ENCODE measurements at regions not wholly inside any gene's neighbourhood (a gene's known extent, or its start where the extent isn't known, plus 50 kb on each side); places are given as distances from the start of the nearest gene placed in this dataset.

- TF ChIP-seq ZFP30 (CRISPR knock-in tag; IDR thresholded peaks at IDR 0.05) (no peak), ARNTL (CRISPR knock-in tag; IDR thresholded peaks at IDR 0.05; ENCODE audit: borderline replicate concordance, low read depth) (no peak), PATZ1 (CRISPR knock-in tag; IDR thresholded peaks at IDR 0.05; ENCODE audit: borderline replicate concordance) (no peak)
Measured at GRCh38 chr5:100119903-100120302, 415.3 kb upstream of the FAM174A start.

Data from SK-N-SH treated with all-trans-retinoic acid at 6 μM for 48 hours (cell line).